GM21825 (cell line): ENCODE measurements at regions not wholly inside any gene's neighbourhood (a gene's known extent, or its start where the extent isn't known, plus 50 kb on each side); places are given as distances from the start of the nearest gene placed in this dataset.

Experiments used
- ATAC-seq: cut with Tn5 transposase; IDR thresholded peaks from one replicate; pipeline ENCODE4 v1.9.1; 2021; ENCODE audit warnings: mild to moderate bottlenecking, moderate library complexity; ENCODE audit not compliant: unreplicated experiment

DNA sequence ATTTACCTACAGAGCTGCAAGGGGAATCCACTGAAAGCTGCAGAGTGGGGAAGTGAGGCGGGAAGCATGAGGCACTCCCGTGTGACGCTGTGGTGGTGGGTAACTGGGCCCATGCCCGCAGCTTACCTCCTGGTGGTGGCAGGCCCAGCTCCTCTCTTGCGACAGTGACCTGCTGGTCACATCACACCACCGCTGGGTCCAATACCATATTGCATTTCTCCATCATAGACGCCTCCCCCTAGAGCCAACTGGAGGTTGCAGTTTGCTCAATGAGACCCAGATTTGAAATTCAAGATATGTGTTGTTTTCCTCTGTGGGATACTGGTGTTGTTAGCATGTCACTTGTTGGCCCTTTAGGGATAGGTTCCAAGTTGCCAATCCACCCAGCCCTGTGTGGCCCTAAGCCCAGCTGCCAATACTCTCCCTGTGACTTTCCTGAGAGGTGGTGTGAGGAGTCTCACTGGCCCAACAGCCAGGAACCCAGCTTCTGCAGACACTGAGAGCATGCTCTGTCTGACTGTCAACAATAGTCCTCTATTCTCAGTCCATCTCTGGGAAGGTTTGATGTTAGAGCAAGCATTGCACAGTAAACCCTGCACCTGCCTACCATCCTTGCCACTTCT lies 428.3 kb downstream of the GADD45G start:
- no peak for ATAC-seq

DNA sequence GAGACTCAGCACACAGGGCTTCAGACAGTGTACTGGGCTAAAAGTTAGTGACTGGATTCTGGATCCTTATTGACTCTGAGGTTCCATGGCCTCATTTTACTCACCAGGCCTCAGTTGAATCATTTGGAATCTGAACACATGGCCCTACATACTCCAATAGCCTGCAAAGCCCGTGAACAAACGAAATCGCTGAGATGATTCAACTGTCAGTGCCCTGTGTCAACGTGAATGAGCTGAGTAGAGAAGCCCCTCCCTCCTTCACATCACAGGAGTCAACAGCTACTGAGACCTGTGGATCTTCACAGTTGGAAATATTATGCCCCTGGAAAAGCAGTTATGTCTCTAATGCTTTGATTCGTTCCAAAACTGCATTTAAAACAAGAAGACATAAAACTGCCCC lies 429.3 kb downstream of the GADD45G start:
- no peak for ATAC-seq

DNA sequence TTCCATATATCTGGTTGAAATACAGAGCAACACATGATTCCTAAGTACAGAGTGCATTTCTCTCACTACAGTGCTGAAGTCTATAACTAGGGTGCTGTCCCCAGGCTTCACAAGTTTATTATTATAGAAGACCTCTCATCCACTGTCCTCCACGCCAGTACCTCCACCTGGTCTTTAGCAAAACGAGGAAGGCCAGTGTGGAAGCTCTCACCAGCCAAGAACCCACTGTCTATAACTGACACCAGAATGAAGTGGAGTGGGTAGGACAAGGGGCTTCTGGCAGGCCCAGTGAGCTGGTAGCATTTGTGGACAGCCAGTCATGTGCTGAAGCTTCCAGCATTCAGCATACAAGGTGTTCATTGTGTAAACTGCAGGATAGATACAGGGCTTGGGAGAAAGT lies 430.7 kb downstream of the GADD45G start:
- no peak for ATAC-seq

DNA sequence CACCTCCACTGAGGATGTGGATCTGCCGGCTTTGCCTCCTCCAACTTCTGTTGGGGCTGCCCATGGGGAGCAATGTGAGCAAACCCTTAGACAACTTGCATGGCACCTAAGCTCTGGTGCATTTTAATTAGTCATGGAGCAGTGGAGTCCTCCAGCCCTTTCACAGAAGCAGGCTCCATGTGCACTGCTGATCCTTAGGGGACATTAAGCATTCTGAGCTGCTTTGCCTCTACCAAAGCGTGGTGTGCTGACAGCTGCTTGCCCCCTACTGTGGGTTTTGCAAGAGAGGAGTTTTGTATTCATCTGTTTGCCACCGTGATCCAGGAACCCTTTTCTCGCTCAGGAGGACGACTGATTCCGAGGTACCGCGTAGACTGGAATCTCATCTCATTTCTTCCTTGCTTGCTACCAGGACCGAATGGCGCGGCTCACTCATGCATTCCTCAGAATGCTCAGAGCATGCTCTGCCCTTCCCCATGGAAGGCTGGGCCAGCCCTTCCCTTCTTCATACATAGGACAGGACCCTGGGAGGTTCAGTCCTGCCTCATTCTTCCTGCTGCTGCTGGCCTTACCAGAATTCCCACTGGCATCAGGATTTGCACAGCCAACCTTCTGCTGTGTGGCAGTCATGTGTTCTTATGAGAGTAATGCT lies 432.5 kb downstream of the GADD45G start:
- no peak for ATAC-seq

DNA sequence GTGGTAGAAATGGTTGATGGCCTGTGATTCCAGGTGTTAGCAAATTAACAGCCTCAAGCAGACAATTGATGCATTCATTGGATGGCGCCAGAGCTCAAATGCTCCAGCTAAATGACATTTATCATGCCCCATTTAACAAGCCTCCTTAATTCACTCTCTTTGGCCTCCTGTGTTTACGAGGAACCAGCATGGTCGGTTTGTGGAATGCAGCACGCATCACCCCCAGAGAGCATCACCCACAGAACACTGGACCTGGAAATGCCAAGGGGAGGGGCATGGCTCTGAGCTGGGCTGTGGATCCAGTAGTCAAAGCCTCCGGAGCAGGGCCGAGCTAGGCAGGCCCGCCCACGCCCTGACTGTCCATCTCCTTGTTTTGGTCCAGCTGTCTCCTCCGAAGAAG lies 434.0 kb downstream of the GADD45G start:
- ATAC-seq = no peak

DNA sequence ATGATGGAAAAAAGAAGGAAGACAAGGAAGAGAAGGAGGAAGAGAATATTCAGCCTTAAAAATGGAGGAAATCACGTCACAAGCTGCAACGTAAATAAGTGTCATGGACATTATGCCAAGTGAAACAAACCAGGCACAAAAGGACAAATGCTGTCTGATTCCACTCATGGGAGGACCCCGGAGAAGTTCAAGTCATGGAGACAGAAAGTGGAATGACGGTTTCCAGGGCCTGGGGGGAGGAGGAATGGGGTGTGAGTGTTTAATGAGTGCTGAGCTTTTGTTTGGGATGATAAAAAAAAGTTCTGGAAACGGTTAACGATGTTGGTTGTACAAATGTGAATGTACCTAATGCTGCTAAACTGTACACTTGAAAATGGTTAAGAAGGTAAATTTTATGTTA lies 439.5 kb downstream of the GADD45G start:
- ATAC-seq = no peak

DNA sequence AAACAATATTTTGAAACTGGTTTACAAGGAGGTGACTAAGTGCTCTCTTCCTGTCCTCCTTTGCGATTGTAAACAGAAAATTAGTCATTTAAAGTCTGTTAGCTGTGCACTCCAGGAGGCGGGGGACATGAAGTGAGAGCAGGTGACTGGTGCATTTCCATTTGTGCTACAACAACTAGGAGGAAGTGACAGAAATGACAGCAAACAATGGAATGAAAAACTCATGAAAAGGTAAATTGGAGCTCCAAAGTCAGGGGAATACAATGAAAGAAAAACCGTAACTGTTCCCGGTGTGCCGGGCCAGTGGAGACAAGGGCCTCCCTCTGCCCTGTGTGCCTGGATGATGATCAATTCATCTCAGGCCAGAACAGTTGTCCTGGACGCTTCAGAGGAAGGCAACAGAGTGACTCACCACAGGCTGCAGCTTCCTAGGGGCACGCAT lies 439.9 kb downstream of the GADD45G start:
- no peak for ATAC-seq

DNA sequence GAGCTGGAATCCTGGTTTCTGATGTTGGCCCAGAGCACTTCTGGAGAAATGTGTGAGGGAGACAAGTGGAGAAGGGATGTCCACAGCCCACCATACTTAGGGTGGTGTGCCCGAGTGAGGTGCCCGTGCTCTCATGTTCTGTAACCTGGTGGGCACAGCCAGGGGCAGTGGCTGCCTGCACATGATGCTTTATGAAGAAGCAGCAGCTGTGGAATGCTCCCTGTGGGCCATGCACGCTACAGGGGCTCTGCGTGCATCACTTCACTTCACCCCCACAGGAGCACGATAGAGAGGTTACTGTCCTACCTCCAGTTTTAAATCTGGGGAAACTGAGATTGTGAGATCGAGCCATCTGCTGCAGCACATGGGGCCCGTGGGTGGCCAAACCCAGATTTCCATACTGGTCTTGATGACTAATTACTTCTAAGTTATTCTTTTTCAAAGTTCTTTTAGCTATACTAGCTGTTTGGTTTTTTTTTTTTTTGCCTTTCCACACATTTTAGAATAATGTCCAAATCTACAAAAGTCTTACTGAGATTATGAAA lies 441.6 kb downstream of the GADD45G start:
- no peak for ATAC-seq

DNA sequence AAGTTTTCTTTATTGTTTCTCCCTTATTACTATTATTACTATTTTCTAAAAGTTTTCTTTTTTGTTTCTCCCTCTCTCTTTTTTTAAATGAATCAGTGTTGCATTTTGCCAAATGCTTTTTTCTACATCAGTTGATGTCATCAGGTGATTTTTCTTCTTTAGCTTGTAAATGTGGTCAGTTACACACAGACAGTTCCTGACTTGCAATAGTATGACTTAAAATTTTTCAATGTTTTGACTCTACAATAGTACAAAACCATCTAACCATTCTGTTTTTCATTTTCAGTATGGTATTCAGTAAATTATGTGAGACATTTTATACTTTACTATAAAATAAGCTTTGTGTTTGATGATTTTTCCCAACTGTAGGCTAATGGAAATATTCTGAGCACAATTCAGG lies 443.0 kb downstream of the GADD45G start:
- ATAC-seq = no peak

DNA sequence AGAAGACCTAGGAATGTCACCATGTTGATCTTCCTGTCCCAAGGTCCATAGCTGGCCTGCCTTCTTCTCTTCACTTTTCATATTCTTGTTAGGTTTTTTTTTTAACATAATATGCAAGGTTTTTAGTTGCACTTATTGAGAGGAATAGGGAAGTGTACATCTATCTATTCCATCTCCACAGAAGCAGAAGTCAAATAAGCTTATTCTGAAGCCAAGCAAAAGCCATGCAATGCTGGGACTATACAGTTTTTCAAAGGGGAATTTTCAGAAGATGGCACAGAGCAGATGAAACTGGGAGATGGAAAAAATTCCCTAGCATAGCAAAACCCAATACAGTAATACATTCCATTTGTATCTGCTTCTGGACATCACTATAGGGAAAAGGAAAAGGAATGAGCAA lies 447.6 kb downstream of the GADD45G start:
- ATAC-seq = no peak

DNA sequence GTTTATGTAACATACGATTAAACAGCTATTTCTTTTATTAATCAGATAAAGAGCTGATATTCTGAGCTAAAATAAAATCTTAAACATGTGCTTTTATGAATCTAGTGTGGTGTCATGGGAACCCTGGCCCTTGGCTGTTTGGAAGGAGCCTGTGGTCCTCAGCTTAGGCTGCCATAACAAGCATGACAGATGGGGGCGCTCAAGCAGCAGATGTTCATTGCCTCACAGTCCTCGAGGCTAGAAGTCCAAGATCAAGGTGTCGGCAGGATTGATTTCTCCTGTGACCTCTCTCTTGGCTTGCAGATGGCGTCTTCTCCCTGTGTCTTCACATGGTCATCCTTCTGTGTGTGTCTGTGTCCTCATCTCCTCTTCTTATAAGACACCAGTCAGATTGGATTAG lies 448.2 kb downstream of the GADD45G start:
- ATAC-seq = no peak

DNA sequence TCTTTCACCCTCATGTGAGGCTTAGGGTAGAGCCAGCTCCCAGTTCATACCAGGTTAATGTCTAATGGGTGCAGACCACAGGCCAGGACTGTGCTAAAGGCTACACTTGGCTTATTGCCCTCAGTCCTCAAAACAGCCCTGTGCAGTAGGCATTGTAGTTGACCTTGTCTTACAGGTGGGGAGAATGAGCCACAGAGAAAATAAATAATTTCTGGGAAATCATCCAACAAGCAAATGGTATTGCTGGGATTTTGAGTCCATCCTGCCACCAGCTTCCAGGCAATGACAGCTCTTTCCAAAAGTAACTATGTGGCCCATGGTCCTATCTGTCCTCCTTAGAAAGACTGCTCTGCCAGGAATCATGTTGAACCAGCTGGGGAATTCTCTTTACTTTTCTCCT lies 450.0 kb downstream of the GADD45G start:
- ATAC-seq = no peak

DNA sequence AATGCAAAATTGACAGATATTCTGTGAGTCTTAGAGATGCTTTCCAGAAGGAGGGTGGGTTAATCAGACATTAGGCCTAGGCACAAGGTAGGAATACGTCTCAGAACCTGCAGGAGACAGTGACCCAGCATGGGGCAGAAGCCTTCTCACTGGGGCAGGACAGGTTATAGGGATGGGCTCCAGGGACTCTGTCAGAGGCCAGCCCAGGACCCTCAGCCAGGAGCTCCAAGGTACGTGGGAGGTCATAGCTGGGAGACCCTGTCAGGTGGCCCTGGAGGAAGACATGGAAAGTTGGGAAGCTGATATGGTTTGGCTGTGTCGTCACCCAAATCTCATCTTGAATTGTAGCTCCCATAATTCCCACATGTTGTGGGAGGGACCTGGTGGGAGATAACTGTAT lies 450.4 kb downstream of the GADD45G start:
- ATAC-seq = no peak

DNA sequence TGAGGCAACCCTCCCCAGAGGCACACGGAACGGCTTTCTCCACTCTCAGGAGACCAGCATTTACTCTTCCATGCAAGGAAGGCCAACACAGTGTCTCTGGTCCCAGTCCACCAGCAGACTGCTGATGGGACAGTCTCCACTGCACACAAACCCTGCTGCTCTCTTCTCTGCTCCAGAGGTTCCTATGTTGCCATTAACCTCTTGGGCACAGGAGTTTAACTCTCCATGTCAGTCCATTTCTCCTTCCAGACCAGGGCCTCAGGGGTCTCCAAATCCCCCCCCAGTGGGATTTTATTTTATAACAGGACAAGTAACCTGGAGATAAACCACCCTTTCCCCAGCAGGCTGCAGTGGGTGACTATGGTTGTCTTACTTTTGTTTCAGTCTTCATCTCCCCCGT lies 452.5 kb downstream of the GADD45G start:
- no peak for ATAC-seq

DNA sequence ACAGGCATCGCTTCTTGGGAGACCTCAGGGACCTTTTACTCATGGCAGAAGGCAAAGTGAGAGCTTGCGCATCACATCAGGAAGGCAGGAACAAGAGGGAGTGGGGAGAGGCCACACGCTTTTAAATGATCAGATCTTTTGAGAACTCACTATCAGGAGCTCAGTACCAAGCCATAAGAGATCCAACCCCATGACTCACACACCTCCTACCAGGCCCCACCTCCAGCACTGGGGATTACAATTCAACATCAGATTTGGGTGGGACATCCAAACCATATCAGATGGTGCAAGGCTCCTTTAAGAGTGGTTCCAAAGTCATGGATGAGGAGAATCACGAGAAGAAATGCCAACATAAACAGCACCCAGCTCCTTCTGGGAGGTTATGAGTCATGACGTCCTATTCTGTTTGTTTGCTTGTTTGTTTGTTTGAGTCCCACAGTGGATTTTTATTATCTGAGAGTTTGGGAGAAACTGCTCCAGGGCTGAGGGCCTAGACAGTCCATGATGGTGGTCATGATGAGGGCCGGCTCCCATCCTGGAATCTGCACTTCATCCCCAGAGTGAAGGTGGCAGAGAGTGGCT lies 453.5 kb downstream of the GADD45G start:
- no peak for ATAC-seq

DNA sequence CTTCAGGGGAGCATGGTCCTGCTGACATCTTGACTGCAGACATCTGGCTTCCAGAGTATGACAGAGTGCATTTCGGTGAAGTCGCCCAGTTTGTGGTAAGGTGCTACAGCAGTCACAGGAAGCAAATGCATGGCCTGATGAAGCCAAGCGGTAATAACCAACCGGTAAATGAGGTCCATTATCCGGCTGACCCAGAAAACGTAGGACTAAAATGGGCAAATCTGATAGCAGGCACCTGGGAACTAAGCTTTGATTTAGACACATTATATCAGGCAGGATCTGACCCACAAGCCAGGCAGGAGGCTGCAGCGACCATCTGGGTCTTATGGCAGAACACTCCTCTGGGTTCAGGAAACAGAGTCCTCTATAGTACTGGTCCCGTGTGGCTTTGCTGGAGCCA lies 454.6 kb downstream of the GADD45G start:
- ATAC-seq = no peak

DNA sequence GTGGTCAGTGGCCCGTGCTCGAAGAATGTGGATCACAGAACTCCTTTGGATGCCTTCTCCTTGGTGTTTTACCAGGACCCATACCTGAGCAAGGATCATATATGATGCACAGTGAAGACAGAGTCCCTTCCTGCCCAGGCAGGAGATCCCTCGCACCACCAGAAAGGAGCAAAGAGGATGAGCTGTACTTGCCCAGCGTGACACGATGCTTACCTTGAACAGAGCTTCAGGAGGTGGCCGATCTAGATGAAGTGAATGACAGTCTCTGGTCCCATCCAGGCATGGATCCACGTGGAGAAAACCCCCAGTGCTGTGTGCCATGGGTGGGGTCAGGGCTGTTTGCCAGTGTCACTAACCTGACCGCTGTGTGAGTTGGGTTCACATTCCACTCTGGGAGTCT lies 455.4 kb downstream of the GADD45G start:
- ATAC-seq = no peak

DNA sequence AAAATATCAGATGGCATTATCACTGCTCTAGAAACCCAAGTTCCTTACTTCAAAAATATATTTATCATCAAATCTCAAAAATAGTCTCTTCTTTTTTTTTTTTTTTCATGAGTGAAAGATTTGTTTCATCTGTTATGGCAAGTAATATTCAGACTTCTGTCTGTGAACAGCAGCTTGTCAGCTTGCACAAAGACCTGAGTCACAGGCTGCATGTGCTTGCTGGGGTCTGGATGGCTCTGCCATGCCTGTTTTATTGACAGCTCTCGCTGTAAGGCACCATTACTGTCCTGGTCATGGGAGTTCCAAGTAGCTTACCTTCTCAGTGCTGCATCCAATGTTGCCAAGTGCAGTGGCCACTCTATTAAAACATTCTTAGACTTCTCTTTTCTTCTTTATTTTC lies 456.4 kb downstream of the GADD45G start:
- no peak for ATAC-seq

DNA sequence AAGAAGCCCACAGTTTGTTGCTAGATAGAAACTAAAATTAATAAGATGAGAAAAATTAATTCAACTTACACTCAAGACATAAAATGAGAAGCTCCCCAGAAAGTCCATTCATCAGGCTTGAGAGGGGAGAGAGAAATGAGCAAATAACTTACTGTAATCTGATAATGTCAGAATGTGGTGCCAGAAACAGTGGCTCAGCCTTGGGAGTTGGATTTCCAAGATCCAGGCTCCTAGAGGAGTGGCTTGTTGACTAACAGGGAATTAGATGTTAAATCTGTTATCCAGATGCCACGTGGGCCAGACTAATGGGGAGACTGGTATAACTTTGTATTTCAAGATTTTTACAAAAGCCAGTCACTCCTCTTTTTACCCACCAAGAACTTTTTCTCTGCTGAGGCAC lies 458.2 kb downstream of the GADD45G start:
- ATAC-seq = no peak

DNA sequence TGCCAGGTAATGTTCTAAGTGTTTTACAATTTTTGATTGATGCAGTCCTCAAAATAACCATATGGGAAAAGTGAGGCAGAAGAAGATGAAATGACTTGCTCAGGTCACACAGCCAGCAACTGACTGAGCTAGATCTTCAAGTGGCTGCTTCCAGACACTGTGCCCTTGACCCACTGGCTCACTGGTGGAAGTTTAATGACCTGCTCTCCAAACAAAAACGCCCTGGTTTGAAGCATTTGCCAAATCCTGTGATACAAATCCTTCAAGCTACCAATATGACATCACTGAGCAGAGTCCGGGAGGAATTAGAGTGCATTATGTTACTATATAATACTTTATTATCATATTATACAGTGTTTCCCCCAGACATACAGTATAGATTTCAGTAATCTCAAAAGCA lies 459.4 kb downstream of the GADD45G start:
- no peak for ATAC-seq

DNA sequence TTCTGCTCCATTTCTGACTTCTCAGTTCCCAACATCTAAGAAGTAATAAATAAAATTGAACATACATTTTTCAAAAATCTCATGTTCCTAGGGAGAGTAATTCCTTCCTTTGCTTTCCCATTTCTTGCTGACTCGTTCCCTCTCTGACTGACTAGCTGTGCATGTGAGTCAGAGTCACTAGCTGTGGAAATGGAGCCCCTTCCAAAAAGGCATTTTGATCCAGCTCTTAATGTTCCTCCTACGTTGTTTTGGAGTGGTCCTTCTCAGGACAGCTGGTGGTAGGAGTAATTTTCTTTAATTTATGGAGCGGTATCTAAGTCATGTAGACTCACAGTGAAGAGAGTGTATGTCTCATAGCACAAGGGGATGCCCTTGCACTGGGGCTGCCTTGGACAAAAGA lies 460.2 kb downstream of the GADD45G start:
- ATAC-seq = no peak

DNA sequence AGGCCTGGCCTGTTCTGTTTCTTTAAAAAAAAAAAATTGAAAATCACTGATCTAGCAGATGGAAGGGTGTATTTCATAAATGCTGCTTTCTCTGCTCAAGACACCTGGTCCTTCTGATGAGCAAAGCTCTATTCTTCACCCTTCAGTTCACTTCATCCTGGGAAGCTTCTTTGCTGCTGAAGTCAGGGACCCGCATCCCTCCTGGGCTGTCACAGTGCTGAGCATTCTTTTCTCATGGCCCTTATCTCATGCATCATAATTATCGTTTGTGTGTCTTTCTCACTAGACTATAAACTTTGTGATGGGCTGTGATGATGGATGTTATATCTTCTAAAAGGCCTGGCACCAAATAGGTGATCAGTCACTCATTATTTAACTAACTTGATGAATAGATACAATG lies 461.0 kb downstream of the GADD45G start:
- ATAC-seq = no peak
